ENCODE measurements at regions not wholly inside any gene's neighbourhood (a gene's known extent, or its start where the extent isn't known, plus 50 kb on each side); places are given as distances from the start of the nearest gene placed in this dataset.

- TF ChIP-seq CHD4 (IDR thresholded peaks at IDR 0.05; ENCODE audit: insufficient read depth, insufficient replicate concordance, low read depth, low read length, poor library complexity, severe bottlenecking), result no peak
- TF ChIP-seq HNRNPUL1 (IDR thresholded peaks at IDR 0.05; ENCODE audit: low read length), result no peak
- TF ChIP-seq USF2 (CRISPR knock-in tag; IDR thresholded peaks at IDR 0.05), result no peak
- peak; percentile 99 for TF ChIP-seq LEF1 (IDR thresholded peaks at IDR 0.05)
- peak; percentile 87 for TF ChIP-seq MXI1 (IDR thresholded peaks at IDR 0.05; ENCODE audit: low read depth, low read length)
- TF ChIP-seq MBD2 (IDR thresholded peaks at IDR 0.05; ENCODE audit: borderline replicate concordance, low read depth), result peak; percentile 96
- TF ChIP-seq SMAD3 (CRISPR knock-in tag; conservative IDR thresholded peaks at IDR 0.05), result peak; percentile 78; the same call in 1 of the 2 replicates
- TF ChIP-seq, protein P1, sequence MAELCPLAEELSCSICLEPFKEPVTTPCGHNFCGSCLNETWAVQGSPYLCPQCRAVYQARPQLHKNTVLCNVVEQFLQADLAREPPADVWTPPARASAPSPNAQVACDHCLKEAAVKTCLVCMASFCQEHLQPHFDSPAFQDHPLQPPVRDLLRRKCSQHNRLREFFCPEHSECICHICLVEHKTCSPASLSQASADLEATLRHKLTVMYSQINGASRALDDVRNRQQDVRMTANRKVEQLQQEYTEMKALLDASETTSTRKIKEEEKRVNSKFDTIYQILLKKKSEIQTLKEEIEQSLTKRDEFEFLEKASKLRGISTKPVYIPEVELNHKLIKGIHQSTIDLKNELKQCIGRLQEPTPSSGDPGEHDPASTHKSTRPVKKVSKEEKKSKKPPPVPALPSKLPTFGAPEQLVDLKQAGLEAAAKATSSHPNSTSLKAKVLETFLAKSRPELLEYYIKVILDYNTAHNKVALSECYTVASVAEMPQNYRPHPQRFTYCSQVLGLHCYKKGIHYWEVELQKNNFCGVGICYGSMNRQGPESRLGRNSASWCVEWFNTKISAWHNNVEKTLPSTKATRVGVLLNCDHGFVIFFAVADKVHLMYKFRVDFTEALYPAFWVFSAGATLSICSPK (IDR thresholded peaks at IDR 0.05; ENCODE audit: borderline replicate concordance), result no peak
- TF ChIP-seq BRD4 (IDR thresholded peaks at IDR 0.05), result no peak; the same call in 1 of the 2 replicates
- TF ChIP-seq SRSF7 (optimal IDR thresholded peaks at IDR 0.05; ENCODE audit: low read depth, low read length), result no peak
- no peak for TF ChIP-seq STAG1 (CRISPR knock-in tag; IDR thresholded peaks at IDR 0.05; ENCODE audit: borderline replicate concordance)
- TF ChIP-seq CBFA2T2 (conservative IDR thresholded peaks at IDR 0.05), result peak; percentile 100
- no peak for TF ChIP-seq ZNF830 (CRISPR knock-in tag; IDR thresholded peaks at IDR 0.05)
- no peak for TF ChIP-seq PURB (CRISPR knock-in tag; IDR thresholded peaks at IDR 0.05; ENCODE audit: low read depth)
- TF ChIP-seq U2AF1 (optimal IDR thresholded peaks at IDR 0.05; ENCODE audit: low read depth, low read length), result no peak
- no peak for TF ChIP-seq BRF1 (IDR thresholded peaks at IDR 0.05; ENCODE audit: borderline replicate concordance, extremely low read depth, insufficient read length)
- TF ChIP-seq, protein P2, sequence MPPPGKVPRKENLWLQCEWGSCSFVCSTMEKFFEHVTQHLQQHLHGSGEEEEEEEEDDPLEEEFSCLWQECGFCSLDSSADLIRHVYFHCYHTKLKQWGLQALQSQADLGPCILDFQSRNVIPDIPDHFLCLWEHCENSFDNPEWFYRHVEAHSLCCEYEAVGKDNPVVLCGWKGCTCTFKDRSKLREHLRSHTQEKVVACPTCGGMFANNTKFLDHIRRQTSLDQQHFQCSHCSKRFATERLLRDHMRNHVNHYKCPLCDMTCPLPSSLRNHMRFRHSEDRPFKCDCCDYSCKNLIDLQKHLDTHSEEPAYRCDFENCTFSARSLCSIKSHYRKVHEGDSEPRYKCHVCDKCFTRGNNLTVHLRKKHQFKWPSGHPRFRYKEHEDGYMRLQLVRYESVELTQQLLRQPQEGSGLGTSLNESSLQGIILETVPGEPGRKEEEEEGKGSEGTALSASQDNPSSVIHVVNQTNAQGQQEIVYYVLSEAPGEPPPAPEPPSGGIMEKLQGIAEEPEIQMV (tag; conservative IDR thresholded peaks at IDR 0.05; ENCODE audit: low read depth), result 0 out of 2 replicates have a peak, but pooled peaks have one; percentile 4
- TF ChIP-seq ZNF253 (CRISPR knock-in tag; conservative IDR thresholded peaks at IDR 0.05), result no peak
- TF ChIP-seq, protein P3, sequence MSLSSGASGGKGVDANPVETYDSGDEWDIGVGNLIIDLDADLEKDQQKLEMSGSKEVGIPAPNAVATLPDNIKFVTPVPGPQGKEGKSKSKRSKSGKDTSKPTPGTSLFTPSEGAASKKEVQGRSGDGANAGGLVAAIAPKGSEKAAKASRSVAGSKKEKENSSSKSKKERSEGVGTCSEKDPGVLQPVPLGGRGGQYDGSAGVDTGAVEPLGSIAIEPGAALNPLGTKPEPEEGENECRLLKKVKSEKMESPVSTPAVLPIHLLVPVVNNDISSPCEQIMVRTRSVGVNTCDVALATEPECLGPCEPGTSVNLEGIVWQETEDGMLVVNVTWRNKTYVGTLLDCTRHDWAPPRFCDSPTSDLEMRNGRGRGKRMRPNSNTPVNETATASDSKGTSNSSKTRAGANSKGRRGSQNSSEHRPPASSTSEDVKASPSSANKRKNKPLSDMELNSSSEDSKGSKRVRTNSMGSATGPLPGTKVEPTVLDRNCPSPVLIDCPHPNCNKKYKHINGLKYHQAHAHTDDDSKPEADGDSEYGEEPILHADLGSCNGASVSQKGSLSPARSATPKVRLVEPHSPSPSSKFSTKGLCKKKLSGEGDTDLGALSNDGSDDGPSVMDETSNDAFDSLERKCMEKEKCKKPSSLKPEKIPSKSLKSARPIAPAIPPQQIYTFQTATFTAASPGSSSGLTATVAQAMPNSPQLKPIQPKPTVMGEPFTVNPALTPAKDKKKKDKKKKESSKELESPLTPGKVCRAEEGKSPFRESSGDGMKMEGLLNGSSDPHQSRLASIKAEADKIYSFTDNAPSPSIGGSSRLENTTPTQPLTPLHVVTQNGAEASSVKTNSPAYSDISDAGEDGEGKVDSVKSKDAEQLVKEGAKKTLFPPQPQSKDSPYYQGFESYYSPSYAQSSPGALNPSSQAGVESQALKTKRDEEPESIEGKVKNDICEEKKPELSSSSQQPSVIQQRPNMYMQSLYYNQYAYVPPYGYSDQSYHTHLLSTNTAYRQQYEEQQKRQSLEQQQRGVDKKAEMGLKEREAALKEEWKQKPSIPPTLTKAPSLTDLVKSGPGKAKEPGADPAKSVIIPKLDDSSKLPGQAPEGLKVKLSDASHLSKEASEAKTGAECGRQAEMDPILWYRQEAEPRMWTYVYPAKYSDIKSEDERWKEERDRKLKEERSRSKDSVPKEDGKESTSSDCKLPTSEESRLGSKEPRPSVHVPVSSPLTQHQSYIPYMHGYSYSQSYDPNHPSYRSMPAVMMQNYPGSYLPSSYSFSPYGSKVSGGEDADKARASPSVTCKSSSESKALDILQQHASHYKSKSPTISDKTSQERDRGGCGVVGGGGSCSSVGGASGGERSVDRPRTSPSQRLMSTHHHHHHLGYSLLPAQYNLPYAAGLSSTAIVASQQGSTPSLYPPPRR (CRISPR knock-in tag; IDR thresholded peaks at IDR 0.05; ENCODE audit: borderline replicate concordance), result peak; percentile 65; the same call in 1 of the 2 replicates
- TF ChIP-seq ZFPM2 (CRISPR knock-in tag; IDR thresholded peaks at IDR 0.05), result no peak
Observed at GRCh38 chr11:33944693-33945424, 53.0 kb upstream of the LMO2 start (continued).

Measured in K562 (cell line).